Duodenal mucosa (tissue), 2 donors: ENCODE measurements at regions not wholly inside any gene's neighbourhood (a gene's known extent, or its start where the extent isn't known, plus 50 kb on each side); places are given as distances from the start of the nearest gene placed in this dataset.

Experiments
- H3K27ac ChIP-seq: one replicate; pipeline ENCODE4 v1.7.0; 2013; ENCODE audit warnings: low read depth, low read length
- H3K27me3 ChIP-seq, 2 donors: one replicate each; pipeline ENCODE4 v1.7.0; 2013; ENCODE audit warnings: low read length in 2 of 2, control low read depth in 1 of 2; ENCODE audit not compliant: insufficient read depth in 2 of 2, control insufficient read depth in 1 of 2
- H3K36me3 ChIP-seq, 2 donors: one replicate each; pipeline ENCODE4 v1.7.0; 2013; ENCODE audit warnings: low read length in 2 of 2, control low read depth in 1 of 2; ENCODE audit not compliant: insufficient read depth in 2 of 2, control insufficient read depth in 1 of 2
- H3K4me1 ChIP-seq, 2 donors: one replicate each; pipeline ENCODE4 v1.7.0; 2013; ENCODE audit warnings: low read length in 2 of 2, control low read depth in 1 of 2; ENCODE audit not compliant: insufficient read depth in 2 of 2, control insufficient read depth in 1 of 2
- H3K4me3 ChIP-seq, 2 donors: one replicate each; pipeline ENCODE4 v1.7.0; 2013; ENCODE audit warnings: low read length in 2 of 2, low read depth in 1 of 2
- H3K9ac ChIP-seq, 2 donors: one replicate each; pipeline ENCODE4 v1.7.0; 2013; ENCODE audit warnings: low read length in 2 of 2, low read depth in 1 of 2
- H3K9me3 ChIP-seq, 2 donors: one replicate each; pipeline ENCODE4 v1.7.0; 2013; ENCODE audit warnings: low read length in 2 of 2, control low read depth in 1 of 2; ENCODE audit not compliant: control insufficient read depth in 1 of 2

- Histone ChIP-seq H3K27me3 (no peaks in the 10 kb centered on the region), H3K4me3 (no peak overlapping the region), H3K9me3 (no peaks in the 10 kb centered on the region), H3K4me1 (no peaks in the 10 kb centered on the region), H3K9ac (no peak overlapping the region), H3K36me3 (no peaks in the 10 kb centered on the region), H3K27ac (no peak overlapping the region)
Observed at GRCh38 chr2:19048593-19049266, 309.7 kb downstream of the OSR1 start.

- Histone ChIP-seq H3K4me3 (no peak overlapping the region), H3K9me3 (no peaks in the 10 kb centered on the region), H3K27ac (no peak overlapping the region), H3K4me1 (no peaks in the 10 kb centered on the region), H3K27me3 (no peaks in the 10 kb centered on the region), H3K9ac (no peak overlapping the region), H3K36me3 (no peaks in the 10 kb centered on the region)
Observed at GRCh38 chr2:19046986-19047780, 311.2 kb downstream of the OSR1 start.

GRCh38 chr2:19045151-19045550, 313.3 kb downstream of the OSR1 start:
- Histone ChIP-seq H3K4me1 (no peaks in the 10 kb centered on the region), H3K4me3 (no peak overlapping the region), H3K27ac (no peak overlapping the region)

GRCh38 chr2:19043893-19044292, 314.5 kb downstream of the OSR1 start:
- no peak overlapping the region for H3K4me3 ChIP-seq
- no peaks in the 10 kb centered on the region for H3K36me3 ChIP-seq
- no peaks in the 10 kb centered on the region for H3K9me3 ChIP-seq
- H3K27ac ChIP-seq = no peak overlapping the region
- H3K27me3 ChIP-seq = no peaks in the 10 kb centered on the region
- H3K4me1 ChIP-seq = no peaks in the 10 kb centered on the region
- H3K9ac ChIP-seq = no peak overlapping the region

More at GRCh38 chr2:19045151-19045550, 313.3 kb downstream of the OSR1 start:
- no peaks in the 10 kb centered on the region for H3K9me3 ChIP-seq
- no peak overlapping the region for H3K9ac ChIP-seq
- no peaks in the 10 kb centered on the region for H3K27me3 ChIP-seq
- no peaks in the 10 kb centered on the region for H3K36me3 ChIP-seq

GRCh38 chr2:19041434-19042041, 316.9 kb downstream of the OSR1 start:
- no peak overlapping the region for H3K27ac ChIP-seq
- H3K9ac ChIP-seq = no peak overlapping the region

GRCh38 chr2:19038071-19039015, 320.1 kb downstream of the OSR1 start:
- Histone ChIP-seq H3K9me3 (no peaks in the 10 kb centered on the region), H3K9ac (no peak overlapping the region), H3K4me3 (no peak overlapping the region), H3K27me3 (no peaks in the 10 kb centered on the region), H3K4me1 (no peaks in the 10 kb centered on the region), H3K36me3 (no peaks in the 10 kb centered on the region), H3K27ac (no peak overlapping the region)

More at GRCh38 chr2:19041434-19042041, 316.9 kb downstream of the OSR1 start:
- Histone ChIP-seq H3K36me3 (no peaks in the 10 kb centered on the region), H3K9me3 (no peaks in the 10 kb centered on the region), H3K4me3 (no peak overlapping the region), H3K4me1 (no peaks in the 10 kb centered on the region), H3K27me3 (no peaks in the 10 kb centered on the region)

GRCh38 chr2:19036091-19036490, 322.3 kb downstream of the OSR1 start:
- Histone ChIP-seq H3K36me3 (no peaks in the 10 kb centered on the region), H3K9ac (no peak overlapping the region), H3K27me3 (no peaks in the 10 kb centered on the region), H3K9me3 (no peaks in the 10 kb centered on the region), H3K27ac (no peak overlapping the region), H3K4me3 (no peak overlapping the region), H3K4me1 (no peaks in the 10 kb centered on the region)

GRCh38 chr2:19035238-19035637, 323.2 kb downstream of the OSR1 start:
- no peaks in the 10 kb centered on the region for H3K36me3 ChIP-seq
- H3K27ac ChIP-seq = no peak overlapping the region
- peak overlapping the region in 1 of 2 donors; percentile 21 for H3K9ac ChIP-seq
- no peaks in the 10 kb centered on the region for H3K9me3 ChIP-seq
- no peak overlapping the region for H3K4me3 ChIP-seq
- H3K27me3 ChIP-seq = no peaks in the 10 kb centered on the region
- H3K4me1 ChIP-seq = no peaks in the 10 kb centered on the region

- no peaks in the 10 kb centered on the region for H3K9me3 ChIP-seq
- no peaks in the 10 kb centered on the region for H3K27me3 ChIP-seq
- H3K4me3 ChIP-seq = no peak overlapping the region
- H3K36me3 ChIP-seq = no peaks in the 10 kb centered on the region
- H3K27ac ChIP-seq = no peak overlapping the region
- no peak overlapping the region for H3K9ac ChIP-seq
- no peaks in the 10 kb centered on the region for H3K4me1 ChIP-seq
Observed at GRCh38 chr2:19033240-19033639, 325.2 kb downstream of the OSR1 start.
